ENCODE measurements at regions not wholly inside any gene's neighbourhood (a gene's known extent, or its start where the extent isn't known, plus 50 kb on each side); places are given as distances from the start of the nearest gene placed in this dataset.

GRCh38 chr12:63389211-63389610 is 238.2 kb upstream of the AVPR1A start:
- TF ChIP-seq, protein P1, sequence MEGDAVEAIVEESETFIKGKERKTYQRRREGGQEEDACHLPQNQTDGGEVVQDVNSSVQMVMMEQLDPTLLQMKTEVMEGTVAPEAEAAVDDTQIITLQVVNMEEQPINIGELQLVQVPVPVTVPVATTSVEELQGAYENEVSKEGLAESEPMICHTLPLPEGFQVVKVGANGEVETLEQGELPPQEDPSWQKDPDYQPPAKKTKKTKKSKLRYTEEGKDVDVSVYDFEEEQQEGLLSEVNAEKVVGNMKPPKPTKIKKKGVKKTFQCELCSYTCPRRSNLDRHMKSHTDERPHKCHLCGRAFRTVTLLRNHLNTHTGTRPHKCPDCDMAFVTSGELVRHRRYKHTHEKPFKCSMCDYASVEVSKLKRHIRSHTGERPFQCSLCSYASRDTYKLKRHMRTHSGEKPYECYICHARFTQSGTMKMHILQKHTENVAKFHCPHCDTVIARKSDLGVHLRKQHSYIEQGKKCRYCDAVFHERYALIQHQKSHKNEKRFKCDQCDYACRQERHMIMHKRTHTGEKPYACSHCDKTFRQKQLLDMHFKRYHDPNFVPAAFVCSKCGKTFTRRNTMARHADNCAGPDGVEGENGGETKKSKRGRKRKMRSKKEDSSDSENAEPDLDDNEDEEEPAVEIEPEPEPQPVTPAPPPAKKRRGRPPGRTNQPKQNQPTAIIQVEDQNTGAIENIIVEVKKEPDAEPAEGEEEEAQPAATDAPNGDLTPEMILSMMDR (IDR thresholded peaks at IDR 0.05; ENCODE audit: low read length) = no peak
- no peak for TF ChIP-seq EZH2 (IDR thresholded peaks at IDR 0.05; ENCODE audit: borderline replicate concordance, low read length)
